ENCODE measurements at regions not wholly inside any gene's neighbourhood (a gene's known extent, or its start where the extent isn't known, plus 50 kb on each side); places are given as distances from the start of the nearest gene placed in this dataset.

- peaks cover 0 to 9% (median 0%) of the 10 kb centered on the region in 9 donors for H3K4me1 ChIP-seq
- no peak for ATAC-seq
- intact Hi-C loops (cut with DNase I) = loop anchor here in 1 of 10 donors (10.0 kb wide), 1 partner anchor 111 kb away; no protein-coding TSS in a partner anchor
- H3K27me3 ChIP-seq = no peaks in the 10 kb centered on the region
- WGBS, 2 donors = 17 to 29% methylated on average over 7 of the region's 7 CpGs
- H3K4me3 ChIP-seq = no peak overlapping the region
- H3K9me3 ChIP-seq = no peaks in the 10 kb centered on the region
- no peak for DNase-seq
- no peaks in the 10 kb centered on the region for H3K36me3 ChIP-seq
- no peak for TF ChIP-seq CTCF (IDR thresholded peaks at IDR 0.05)
- no peak overlapping the region for H3K27ac ChIP-seq
Measured at GRCh38 chr4:11615601-11616000, 186.9 kb upstream of the HS3ST1 start.

GRCh38 chr4:11614426-11614825 is 185.7 kb upstream of the HS3ST1 start:
- no peak for TF ChIP-seq CTCF (IDR thresholded peaks at IDR 0.05)
- H3K36me3 ChIP-seq = no peaks in the 10 kb centered on the region
- no peaks in the 10 kb centered on the region for H3K27me3 ChIP-seq

GRCh38 chr4:11611868-11612267 is 183.2 kb upstream of the HS3ST1 start:
- Histone ChIP-seq H3K9me3 (no peaks in the 10 kb centered on the region), H3K27me3 (no peaks in the 10 kb centered on the region), H3K4me1 (peaks cover 0 to 4% (median 0%) of the 10 kb centered on the region in 9 donors), H3K27ac (no peak overlapping the region), H3K4me3 (no peak overlapping the region), H3K36me3 (no peaks in the 10 kb centered on the region)
- intact Hi-C loops (cut with DNase I) = loop anchor here in 1 of 10 donors (10.0 kb wide), 1 partner anchor 107 kb away; no protein-coding TSS in a partner anchor
- TF ChIP-seq CTCF (IDR thresholded peaks at IDR 0.05) = no peak
- no peak for DNase-seq
- no peak for ATAC-seq

More at GRCh38 chr4:11614426-11614825, 185.7 kb upstream of the HS3ST1 start:
- H3K27ac ChIP-seq = no peak overlapping the region
- H3K9me3 ChIP-seq = no peaks in the 10 kb centered on the region
- DNase-seq = no peak
- H3K4me1 ChIP-seq = peaks cover 0 to 9% (median 0%) of the 10 kb centered on the region in 9 donors
- no peak for ATAC-seq
- intact Hi-C loops (cut with DNase I) = loop anchor here in 1 of 10 donors (10.0 kb wide), 1 partner anchor 110 kb away; no protein-coding TSS in a partner anchor
- WGBS, 2 donors = 95 to 97% methylated on average over 5 of the region's 5 CpGs
- H3K4me3 ChIP-seq = no peak overlapping the region

GRCh38 chr4:11609751-11610150 is 181.1 kb upstream of the HS3ST1 start:
- Histone ChIP-seq H3K27ac (no peak overlapping the region), H3K4me1 (no peaks in the 10 kb centered on the region), H3K4me3 (no peak overlapping the region), H3K27me3 (no peaks in the 10 kb centered on the region), H3K36me3 (no peaks in the 10 kb centered on the region), H3K9me3 (no peaks in the 10 kb centered on the region)
- intact Hi-C loops (cut with DNase I) = loop anchor here in 1 of 10 donors (10.0 kb wide), 1 partner anchor 105 kb away; no protein-coding TSS in a partner anchor
- WGBS, 2 donors = 92 to 95% methylated on average over 2 of the region's 2 CpGs
- TF ChIP-seq CTCF (IDR thresholded peaks at IDR 0.05) = no peak
- ATAC-seq (no peak), DNase-seq (no peak)
